RWPE2 (cell line): ENCODE measurements at regions not wholly inside any gene's neighbourhood (a gene's known extent, or its start where the extent isn't known, plus 50 kb on each side); places are given as distances from the start of the nearest gene placed in this dataset.

Experiments used
- ATAC-seq: fragments of 200-7000 bp; cut with Tn5 transposase; 3 replicates; pipeline ENCODE4 v1.9.1; 2021; ENCODE audit warnings: low read depth
- DNase-seq: peaks from one replicate; pipeline ENCODE4 v3.0.0-alpha.2; 2020; ENCODE audit warnings: low spot score
- H3K27ac ChIP-seq: fragments of 450-650 bp; 2 replicates; pipeline ENCODE4 v1.5.1; 2017; ENCODE audit warnings: mild to moderate bottlenecking; ENCODE audit not compliant: poor library complexity, severe bottlenecking
- H3K27me3 ChIP-seq: fragments of 250-450 bp; sonication (Bioruptor Pico); 2 replicates; pipeline ENCODE4 v1.5.1; 2021; ENCODE audit warnings: mild to moderate bottlenecking, moderate library complexity; ENCODE audit not compliant: insufficient read depth, poor library complexity, severe bottlenecking
- H3K36me3 ChIP-seq: fragments of 250-450 bp; sonication (Bioruptor Pico); 2 replicates; pipeline ENCODE4 v1.5.1; 2020; ENCODE audit warnings: low read depth, mild to moderate bottlenecking, moderate library complexity
- H3K4me1 ChIP-seq: fragments of 250-450 bp; sonication (Bioruptor Pico); 2 replicates; pipeline ENCODE4 v1.5.1; 2021; ENCODE audit warnings: mild to moderate bottlenecking, moderate library complexity; ENCODE audit not compliant: insufficient read depth, poor library complexity, severe bottlenecking
- H3K4me3 ChIP-seq: fragments of 250-450 bp; sonication (Bioruptor Pico); 2 replicates; pipeline ENCODE4 v1.5.1; 2021; ENCODE audit warnings: mild to moderate bottlenecking, moderate library complexity; ENCODE audit not compliant: severe bottlenecking
- H3K9me3 ChIP-seq: fragments of 250-450 bp; sonication (Bioruptor Pico); 2 replicates; pipeline ENCODE4 v1.5.1; 2021; ENCODE audit warnings: mild to moderate bottlenecking, moderate library complexity; ENCODE audit not compliant: severe bottlenecking
- TF ChIP-seq, protein P1 (sequence below): fragments of 450-650 bp; IDR thresholded peaks from one replicate; pipeline ENCODE4 v1.5.1; 2017; ENCODE audit warnings: mild to moderate bottlenecking, moderate library complexity; ENCODE audit not compliant: poor library complexity, severe bottlenecking

GRCh38 chr16:64203126-64203525 is 918.7 kb downstream of the CDH11 start:
- Histone ChIP-seq H3K27ac (no peak overlapping the region), H3K27me3 (peaks cover 5% of the 10 kb centered on the region), H3K36me3 (no peaks in the 10 kb centered on the region), H3K9me3 (no peaks in the 10 kb centered on the region), H3K4me1 (no peaks in the 10 kb centered on the region), H3K4me3 (no peak overlapping the region)
- ATAC-seq, result no peak
- no peak for DNase-seq
- TF ChIP-seq, protein P1, sequence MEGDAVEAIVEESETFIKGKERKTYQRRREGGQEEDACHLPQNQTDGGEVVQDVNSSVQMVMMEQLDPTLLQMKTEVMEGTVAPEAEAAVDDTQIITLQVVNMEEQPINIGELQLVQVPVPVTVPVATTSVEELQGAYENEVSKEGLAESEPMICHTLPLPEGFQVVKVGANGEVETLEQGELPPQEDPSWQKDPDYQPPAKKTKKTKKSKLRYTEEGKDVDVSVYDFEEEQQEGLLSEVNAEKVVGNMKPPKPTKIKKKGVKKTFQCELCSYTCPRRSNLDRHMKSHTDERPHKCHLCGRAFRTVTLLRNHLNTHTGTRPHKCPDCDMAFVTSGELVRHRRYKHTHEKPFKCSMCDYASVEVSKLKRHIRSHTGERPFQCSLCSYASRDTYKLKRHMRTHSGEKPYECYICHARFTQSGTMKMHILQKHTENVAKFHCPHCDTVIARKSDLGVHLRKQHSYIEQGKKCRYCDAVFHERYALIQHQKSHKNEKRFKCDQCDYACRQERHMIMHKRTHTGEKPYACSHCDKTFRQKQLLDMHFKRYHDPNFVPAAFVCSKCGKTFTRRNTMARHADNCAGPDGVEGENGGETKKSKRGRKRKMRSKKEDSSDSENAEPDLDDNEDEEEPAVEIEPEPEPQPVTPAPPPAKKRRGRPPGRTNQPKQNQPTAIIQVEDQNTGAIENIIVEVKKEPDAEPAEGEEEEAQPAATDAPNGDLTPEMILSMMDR, result no peak

DNA sequence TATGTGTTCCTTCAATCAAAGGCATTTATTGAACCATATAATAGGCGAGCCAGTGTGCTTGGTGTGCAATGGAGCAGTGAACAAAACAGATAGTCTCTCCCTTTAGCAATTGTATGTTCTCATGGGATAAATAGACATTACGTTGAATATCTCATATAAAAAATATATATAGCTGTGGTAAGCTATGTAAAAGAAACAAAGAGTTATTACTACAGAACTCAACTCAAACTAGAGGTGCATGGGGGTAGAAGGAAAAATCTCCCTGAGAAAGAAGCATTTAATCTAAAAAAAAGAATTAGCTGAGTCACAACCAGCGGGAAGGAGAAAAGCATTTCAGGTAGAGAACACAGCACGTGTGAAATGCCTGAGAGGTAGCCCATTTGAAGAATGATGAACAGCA is 919.3 kb downstream of the CDH11 start:
- H3K9me3 ChIP-seq, result no peaks in the 10 kb centered on the region
- no peak overlapping the region for H3K27ac ChIP-seq
- H3K4me3 ChIP-seq, result no peak overlapping the region
- H3K36me3 ChIP-seq, result no peaks in the 10 kb centered on the region
- DNase-seq (no peak), ATAC-seq (no peak)
- peaks cover 9% of the 10 kb centered on the region for H3K27me3 ChIP-seq
- no peaks in the 10 kb centered on the region for H3K4me1 ChIP-seq
- TF ChIP-seq, protein P1, result no peak

DNA sequence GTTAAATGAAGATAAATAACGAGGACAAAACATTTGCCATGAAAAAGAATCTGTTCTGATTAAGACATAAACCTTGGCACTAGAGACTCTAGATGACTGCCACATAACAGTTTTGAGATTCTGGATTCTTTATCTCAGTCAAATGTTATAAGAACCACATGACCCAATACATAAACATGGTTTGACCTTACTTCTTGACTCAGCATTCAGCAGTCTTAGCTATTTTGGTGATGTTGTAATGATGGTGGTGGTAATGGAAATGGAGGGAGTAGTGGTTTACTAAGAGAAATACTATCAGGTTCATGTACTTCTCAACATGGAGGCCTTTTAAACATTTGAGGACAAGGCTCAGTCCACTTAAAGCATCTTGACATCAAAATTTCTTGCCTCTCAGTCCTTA is 925.4 kb downstream of the CDH11 start:
- TF ChIP-seq, protein P1, result no peak
- DNase-seq (no peak), ATAC-seq (no peak)
- H3K27me3 ChIP-seq, result peaks cover 8% of the 10 kb centered on the region
- H3K27ac ChIP-seq, result no peak overlapping the region
- H3K4me1 ChIP-seq, result no peaks in the 10 kb centered on the region
- no peaks in the 10 kb centered on the region for H3K36me3 ChIP-seq
- H3K9me3 ChIP-seq, result peaks cover 2% of the 10 kb centered on the region
- H3K4me3 ChIP-seq, result no peak overlapping the region

DNA sequence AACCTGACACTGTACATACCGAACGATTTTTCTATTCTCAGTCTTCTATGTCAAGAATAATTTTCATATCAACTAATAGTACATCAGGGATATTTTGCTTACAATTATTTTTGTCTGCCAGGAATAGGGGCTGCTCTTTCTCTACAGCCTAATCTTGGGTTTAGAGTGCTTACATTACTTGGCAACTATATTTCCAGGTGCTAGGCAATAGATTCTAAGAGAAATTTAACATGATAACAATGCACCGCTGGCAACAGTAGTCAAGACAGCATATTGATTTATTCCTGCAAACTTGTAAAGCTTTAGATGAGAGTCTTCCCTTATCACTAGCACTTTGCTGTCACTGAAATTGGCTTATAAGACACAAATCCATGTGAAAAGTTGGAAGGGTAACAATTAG is 935.9 kb downstream of the CDH11 start:
- Histone ChIP-seq H3K27ac (no peak overlapping the region), H3K4me3 (no peak overlapping the region), H3K27me3 (no peaks in the 10 kb centered on the region), H3K9me3 (no peaks in the 10 kb centered on the region), H3K36me3 (no peaks in the 10 kb centered on the region), H3K4me1 (no peaks in the 10 kb centered on the region)
- TF ChIP-seq, protein P1, result no peak
- DNase-seq (no peak), ATAC-seq (no peak)

DNA sequence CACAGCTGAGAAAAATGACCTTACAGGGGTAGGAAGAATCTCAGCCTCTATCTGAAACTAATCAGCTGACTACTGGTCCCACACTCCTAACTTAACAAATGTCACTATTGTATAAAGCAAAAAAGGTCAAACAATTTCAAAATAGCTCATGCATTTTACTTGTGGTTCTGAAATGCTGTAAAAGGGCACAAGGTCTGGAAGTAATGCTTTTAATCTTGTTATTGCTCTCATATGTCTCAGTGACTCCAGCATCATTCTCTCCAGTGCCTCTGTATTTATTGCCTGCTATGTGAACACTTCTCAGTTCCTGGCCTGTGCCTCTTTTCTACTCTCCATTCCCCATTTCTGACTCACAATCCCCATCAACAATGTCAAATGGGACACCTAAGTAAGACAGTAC is 937.7 kb downstream of the CDH11 start:
- ATAC-seq (no peak), DNase-seq (no peak)
- no peak overlapping the region for H3K27ac ChIP-seq
- H3K4me1 ChIP-seq, result no peaks in the 10 kb centered on the region
- no peak overlapping the region for H3K4me3 ChIP-seq
- no peaks in the 10 kb centered on the region for H3K9me3 ChIP-seq
- TF ChIP-seq, protein P1, result no peak
- no peaks in the 10 kb centered on the region for H3K27me3 ChIP-seq
- H3K36me3 ChIP-seq, result no peaks in the 10 kb centered on the region
